HG02763 (cell line): ENCODE measurements at regions not wholly inside any gene's neighbourhood (a gene's known extent, or its start where the extent isn't known, plus 50 kb on each side); places are given as distances from the start of the nearest gene placed in this dataset.
A peak's percentile ranks its signal among the peaks of the same experiment; 100 is the strongest.
"Not testable (repeated sequence)": the region's sequence is repeated elsewhere in the genome, so short reads cannot be mapped to it uniquely, and the experiment has no call there.

Experiments used
- ATAC-seq: cut with Tn5 transposase; IDR thresholded peaks from one replicate; pipeline ENCODE4 v1.9.1; 2021; ENCODE audit warnings: mild to moderate bottlenecking, moderate library complexity; ENCODE audit not compliant: unreplicated experiment

- no peak for ATAC-seq
Measured at GRCh38 chr1:172717722-172718465, 59.0 kb downstream of the FASLG start.

GRCh38 chr1:172719066-172719627 lies 60.2 kb downstream of the FASLG start:
- ATAC-seq, result no peak

- ATAC-seq, result no peak
Measured at GRCh38 chr1:172719694-172720138, 60.8 kb downstream of the FASLG start.

- ATAC-seq, result no peak
Measured at GRCh38 chr1:172720339-172720738, 61.4 kb downstream of the FASLG start.

GRCh38 chr1:172723251-172723650 lies 64.3 kb downstream of the FASLG start:
- no peak for ATAC-seq

GRCh38 chr1:172724232-172724631 lies 65.3 kb downstream of the FASLG start:
- no peak for ATAC-seq

- ATAC-seq, result peak; percentile 61
Measured at GRCh38 chr1:172724765-172725613, 66.1 kb downstream of the FASLG start.

GRCh38 chr1:172726740-172727139 lies 67.8 kb downstream of the FASLG start:
- no peak for ATAC-seq

GRCh38 chr1:172727275-172727857 lies 68.5 kb downstream of the FASLG start:
- no peak for ATAC-seq

- no peak for ATAC-seq
Measured at GRCh38 chr1:172727956-172728603, 69.2 kb downstream of the FASLG start.

GRCh38 chr1:172728705-172729104 lies 69.8 kb downstream of the FASLG start:
- ATAC-seq, result not testable (repeated sequence)

- no peak for ATAC-seq
Measured at GRCh38 chr1:172732427-172732826, 73.5 kb downstream of the FASLG start.

- ATAC-seq, result no peak
Measured at GRCh38 chr1:172733815-172734214, 74.9 kb downstream of the FASLG start.

- no peak for ATAC-seq
Measured at GRCh38 chr1:172738389-172738788, 79.5 kb downstream of the FASLG start.

GRCh38 chr1:172742599-172743500 lies 83.9 kb downstream of the FASLG start:
- no peak for ATAC-seq

- peak; percentile 54 for ATAC-seq
Measured at GRCh38 chr1:172745014-172745413, 86.1 kb downstream of the FASLG start.

- ATAC-seq, result peak; percentile 89
Measured at GRCh38 chr1:172746091-172746949, 87.4 kb downstream of the FASLG start.

GRCh38 chr1:172748201-172748600 lies 89.3 kb downstream of the FASLG start:
- ATAC-seq, result no peak

- no peak for ATAC-seq
Measured at GRCh38 chr1:172751683-172752082, 92.8 kb downstream of the FASLG start.
